Astrocyte (in vitro differentiated cells and primary cell): ENCODE measurements at regions not wholly inside any gene's neighbourhood (a gene's known extent, or its start where the extent isn't known, plus 50 kb on each side); places are given as distances from the start of the nearest gene placed in this dataset.

Experiments
- EZH2 ChIP-seq: IDR thresholded peaks from 2 replicates; pipeline ENCODE4 v1.6.1; 2012; ENCODE audit warnings: mild to moderate bottlenecking, low read length, inconsistent platforms; ENCODE audit not compliant: insufficient read depth
- TF ChIP-seq, protein P1 (sequence below): IDR thresholded peaks from 2 replicates; pipeline ENCODE4 v1.5.1; 2011; ENCODE audit warnings: low read depth, mild to moderate bottlenecking, inconsistent platforms, low read length, moderate library complexity; ENCODE audit not compliant: insufficient read depth

DNA sequence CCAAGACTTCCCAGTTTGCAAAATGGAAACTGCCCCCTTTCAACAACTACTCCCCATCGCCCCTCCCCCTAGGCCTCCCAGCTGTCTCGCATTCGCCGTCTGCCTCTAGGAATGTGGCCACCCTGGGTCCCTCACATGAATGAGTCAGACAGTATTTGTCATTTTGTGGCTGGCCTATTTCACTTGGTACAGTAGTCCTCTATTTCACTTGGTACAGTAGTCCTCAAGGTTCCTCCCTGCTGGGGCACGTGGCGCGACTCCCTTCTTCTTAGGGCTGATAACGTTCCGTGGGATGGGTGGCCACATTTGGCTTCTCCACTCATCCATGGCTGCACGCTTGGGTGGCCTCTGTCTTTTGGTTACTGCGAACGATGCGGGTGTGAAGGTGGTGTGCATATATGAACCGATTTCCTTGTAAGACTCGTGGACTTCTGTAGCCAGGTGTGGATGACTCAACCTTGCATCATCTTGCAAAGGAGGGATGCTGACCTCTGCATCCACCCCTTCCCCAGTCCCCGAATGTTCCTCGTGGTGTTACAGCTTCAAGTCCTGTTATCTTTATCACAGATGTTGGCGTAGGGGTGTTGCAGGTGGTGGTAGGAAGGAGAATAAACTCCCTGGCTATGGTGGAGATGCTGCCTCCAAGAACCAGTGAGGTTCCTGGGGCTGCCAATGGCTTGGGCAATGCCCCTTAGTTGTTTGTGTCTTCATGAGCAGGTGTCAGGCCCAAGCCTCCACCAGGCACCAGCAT lies 112.1 kb upstream of the SOX1 start:
- TF ChIP-seq, protein P1, sequence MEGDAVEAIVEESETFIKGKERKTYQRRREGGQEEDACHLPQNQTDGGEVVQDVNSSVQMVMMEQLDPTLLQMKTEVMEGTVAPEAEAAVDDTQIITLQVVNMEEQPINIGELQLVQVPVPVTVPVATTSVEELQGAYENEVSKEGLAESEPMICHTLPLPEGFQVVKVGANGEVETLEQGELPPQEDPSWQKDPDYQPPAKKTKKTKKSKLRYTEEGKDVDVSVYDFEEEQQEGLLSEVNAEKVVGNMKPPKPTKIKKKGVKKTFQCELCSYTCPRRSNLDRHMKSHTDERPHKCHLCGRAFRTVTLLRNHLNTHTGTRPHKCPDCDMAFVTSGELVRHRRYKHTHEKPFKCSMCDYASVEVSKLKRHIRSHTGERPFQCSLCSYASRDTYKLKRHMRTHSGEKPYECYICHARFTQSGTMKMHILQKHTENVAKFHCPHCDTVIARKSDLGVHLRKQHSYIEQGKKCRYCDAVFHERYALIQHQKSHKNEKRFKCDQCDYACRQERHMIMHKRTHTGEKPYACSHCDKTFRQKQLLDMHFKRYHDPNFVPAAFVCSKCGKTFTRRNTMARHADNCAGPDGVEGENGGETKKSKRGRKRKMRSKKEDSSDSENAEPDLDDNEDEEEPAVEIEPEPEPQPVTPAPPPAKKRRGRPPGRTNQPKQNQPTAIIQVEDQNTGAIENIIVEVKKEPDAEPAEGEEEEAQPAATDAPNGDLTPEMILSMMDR = no peak
- TF ChIP-seq EZH2 = no peak
